Hepatocyte (in vitro differentiated cells): ENCODE measurements at regions not wholly inside any gene's neighbourhood (a gene's known extent, or its start where the extent isn't known, plus 50 kb on each side); places are given as distances from the start of the nearest gene placed in this dataset.

Experiments used
- DNase-seq: peaks from one replicate; pipeline ENCODE4 v3.0.0-alpha.2; 2016; ENCODE audit warnings: low spot score
- H2AFZ ChIP-seq: fragments of 200-600 bp; sonication (generic); 2 replicates; pipeline ENCODE4 v1.6.0; 2016; ENCODE audit warnings: antibody characterized with exemption, mild to moderate bottlenecking
- H3K27ac ChIP-seq: fragments of 200-600 bp; sonication (generic); 2 replicates; pipeline ENCODE4 v1.5.1; 2016; ENCODE audit warnings: mild to moderate bottlenecking
- H3K27me3 ChIP-seq: fragments of 200-600 bp; sonication (generic); 2 replicates; pipeline ENCODE4 v1.6.1; 2016
- H3K36me3 ChIP-seq: fragments of 200-600 bp; sonication (generic); replicated peaks from 2 replicates; pipeline ENCODE4 v1.5.1; 2016; ENCODE audit warnings: low read depth; ENCODE audit not compliant: insufficient read depth
- H3K4me1 ChIP-seq: fragments of 200-600 bp; sonication (generic); 2 replicates; pipeline ENCODE4 v1.5.1; 2016; ENCODE audit warnings: mild to moderate bottlenecking, moderate library complexity; ENCODE audit not compliant: insufficient read depth
- H3K4me2 ChIP-seq: fragments of 200-600 bp; sonication (generic); 2 replicates; pipeline ENCODE4 v1.6.0; 2016
- H3K4me3 ChIP-seq: fragments of 200-600 bp; sonication (generic); 2 replicates; pipeline ENCODE4 v1.5.1; 2016; ENCODE audit warnings: mild to moderate bottlenecking
- H3K79me2 ChIP-seq: fragments of 200-600 bp; sonication (generic); 2 replicates; pipeline ENCODE4 v1.6.0; 2017; ENCODE audit warnings: mild to moderate bottlenecking
- H3K9me2 ChIP-seq: fragments of 200-600 bp; sonication (generic); replicated peaks from 2 replicates; pipeline ENCODE4 v1.6.0; 2017; ENCODE audit warnings: mild to moderate bottlenecking; ENCODE audit not compliant: insufficient read depth
- H3K9me3 ChIP-seq: fragments of 200-600 bp; sonication (generic); 2 replicates; pipeline ENCODE4 v1.5.1; 2016; ENCODE audit warnings: low read depth, mild to moderate bottlenecking
- H4K20me1 ChIP-seq: fragments of 200-600 bp; sonication (generic); 2 replicates; pipeline ENCODE4 v1.6.0; 2016; ENCODE audit warnings: mild to moderate bottlenecking; ENCODE audit not compliant: insufficient read depth, poor library complexity, severe bottlenecking
- CTCF ChIP-seq: fragments of 200-600 bp; sonication (generic); IDR thresholded peaks from 2 replicates; pipeline ENCODE4 v1.5.1; 2016; ENCODE audit warnings: antibody characterized with exemption, mild to moderate bottlenecking; ENCODE audit not compliant: poor library complexity
- EZH2 ChIP-seq: fragments of 200-600 bp; sonication (generic); IDR thresholded peaks from 2 replicates; pipeline ENCODE4 v1.6.1; 2016; ENCODE audit warnings: antibody characterized with exemption, mild to moderate bottlenecking, borderline replicate concordance
- EZH2phosphoT487 ChIP-seq: fragments of 200-600 bp; sonication (generic); IDR thresholded peaks from one replicate; pipeline ENCODE4 v1.6.1; 2018; ENCODE audit warnings: antibody characterized with exemption, mild to moderate bottlenecking, low read depth, moderate library complexity; ENCODE audit not compliant: unreplicated experiment, severe bottlenecking
- WGBS: methylation state at CpG from one replicate; pipeline ENCODE4 v1.1.6; 2016; ENCODE audit warnings: low lambda C conversion rate; ENCODE audit errors: missing lambda C conversion rate; 5-methylcytosine and 5-hydroxymethylcytosine counted together

GRCh38 chr11:34790620-34791019, 125.6 kb downstream of the APIP start:
- Histone ChIP-seq H3K9me3 (no peaks in the 10 kb centered on the region), H3K4me1 (no peaks in the 10 kb centered on the region), H3K4me3 (no peak overlapping the region), H4K20me1 (no peaks in the 10 kb centered on the region), H3K27ac (no peak overlapping the region), H3K36me3 (no peaks in the 10 kb centered on the region), H3K9me2 (no peaks in the 10 kb centered on the region), H2AFZ (no peak overlapping the region), H3K27me3 (no peaks in the 10 kb centered on the region), H3K4me2 (no peak overlapping the region), H3K79me2 (no peaks in the 10 kb centered on the region)
- DNase-seq: no peak
- TF ChIP-seq EZH2 (no peak), CTCF (no peak), EZH2phosphoT487 (no peak)
- 94% methylated on average over 3 of the region's 3 CpGs for WGBS

DNA sequence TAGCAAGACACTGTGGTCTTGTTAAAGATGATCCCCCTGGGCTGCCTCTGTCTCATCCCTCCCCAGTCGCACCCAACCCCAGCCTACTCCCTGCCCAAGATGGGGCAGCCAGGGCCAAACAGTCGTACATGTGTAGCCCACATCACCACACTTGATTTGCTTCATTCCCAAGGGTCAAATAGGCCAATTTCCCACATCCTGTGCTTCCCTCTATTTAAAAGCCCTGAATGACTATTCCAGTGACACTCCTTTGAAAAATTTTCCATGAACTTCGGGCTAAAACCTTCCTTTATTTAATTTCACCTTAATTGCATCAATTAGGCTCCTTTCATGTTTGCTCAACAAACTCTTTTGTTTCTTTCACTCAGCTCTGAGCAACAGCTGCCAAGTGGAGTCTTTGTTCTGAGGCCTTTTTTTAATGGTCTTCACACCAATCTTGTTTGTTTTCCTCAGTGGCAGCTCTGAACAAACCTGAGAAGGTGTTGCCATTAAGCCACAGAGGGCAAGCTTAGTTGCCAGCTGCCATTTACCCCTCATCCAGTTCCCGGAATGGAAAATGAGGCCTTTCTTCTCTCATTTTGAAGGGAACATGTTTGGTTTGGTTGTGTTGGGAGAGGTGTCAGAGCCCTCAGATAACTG, 126.9 kb downstream of the APIP start:
- no peak for TF ChIP-seq EZH2
- no peak for TF ChIP-seq CTCF
- no peak for TF ChIP-seq EZH2phosphoT487
- Histone ChIP-seq H4K20me1 (no peaks in the 10 kb centered on the region), H2AFZ (no peak overlapping the region), H3K27me3 (no peaks in the 10 kb centered on the region), H3K4me1 (no peaks in the 10 kb centered on the region), H3K79me2 (no peaks in the 10 kb centered on the region), H3K9me3 (no peaks in the 10 kb centered on the region), H3K36me3 (no peaks in the 10 kb centered on the region), H3K4me2 (no peak overlapping the region), H3K27ac (no peak overlapping the region), H3K9me2 (no peaks in the 10 kb centered on the region), H3K4me3 (no peak overlapping the region)
- WGBS: 89% methylated on average over 4 of the region's 4 CpGs
- DNase-seq: no peak

- no peak overlapping the region for H3K27ac ChIP-seq
- 97% methylated on average over 2 of the region's 2 CpGs for WGBS
Measured at GRCh38 chr11:34788642-34789041, 127.5 kb downstream of the APIP start.

More at GRCh38 chr11:34788642-34789041, 127.5 kb downstream of the APIP start:
- no peak overlapping the region for H2AFZ ChIP-seq
- no peak for DNase-seq
- no peak overlapping the region for H3K4me3 ChIP-seq
- no peaks in the 10 kb centered on the region for H3K27me3 ChIP-seq
- no peak for TF ChIP-seq EZH2
- no peak for TF ChIP-seq CTCF
- TF ChIP-seq EZH2phosphoT487: no peak
- no peaks in the 10 kb centered on the region for H3K9me3 ChIP-seq
- no peaks in the 10 kb centered on the region for H3K36me3 ChIP-seq
- no peaks in the 10 kb centered on the region for H3K9me2 ChIP-seq
- no peak overlapping the region for H3K4me2 ChIP-seq
- no peaks in the 10 kb centered on the region for H4K20me1 ChIP-seq
- H3K4me1 ChIP-seq: no peaks in the 10 kb centered on the region
- H3K79me2 ChIP-seq: no peaks in the 10 kb centered on the region
